EL (cell line): ENCODE measurements at regions not wholly inside any gene's neighbourhood (a gene's known extent, or its start where the extent isn't known, plus 50 kb on each side); places are given as distances from the start of the nearest gene placed in this dataset.
A peak's percentile ranks its signal among the peaks of the same experiment; 100 is the strongest.

Experiments used
- DNase-seq: peaks from one replicate; pipeline ENCODE4 v3.0.0-alpha.2; 2016

GRCh38 chr16:86306011-86306644 is 204.2 kb upstream of the FOXF1 start:
- no peak for DNase-seq

GRCh38 chr16:86306811-86307513 is 203.4 kb upstream of the FOXF1 start:
- DNase-seq: peak; percentile 57

GRCh38 chr16:86307514-86307903 is 202.8 kb upstream of the FOXF1 start:
- peak; percentile 36 for DNase-seq

- DNase-seq: no peak
Observed at GRCh38 chr16:86308514-86308913, 201.8 kb upstream of the FOXF1 start.

- no peak for DNase-seq
Observed at GRCh38 chr16:86313631-86314030, 196.7 kb upstream of the FOXF1 start.

- DNase-seq: no peak
Observed at GRCh38 chr16:86314402-86315025, 195.8 kb upstream of the FOXF1 start.

GRCh38 chr16:86316967-86317812 is 193.1 kb upstream of the FOXF1 start:
- no peak for DNase-seq

GRCh38 chr16:86317813-86318650 is 192.3 kb upstream of the FOXF1 start:
- no peak for DNase-seq

- no peak for DNase-seq
Observed at GRCh38 chr16:86319585-86320236, 190.6 kb upstream of the FOXF1 start.

GRCh38 chr16:86320237-86320595 is 190.1 kb upstream of the FOXF1 start:
- DNase-seq: no peak

GRCh38 chr16:86321491-86321890 is 188.8 kb upstream of the FOXF1 start:
- no peak for DNase-seq

- no peak for DNase-seq
Observed at GRCh38 chr16:86322283-86322682, 188.0 kb upstream of the FOXF1 start.

- no peak for DNase-seq
Observed at GRCh38 chr16:86322806-86323205, 187.5 kb upstream of the FOXF1 start.

GRCh38 chr16:86324320-86324719 is 186.0 kb upstream of the FOXF1 start:
- DNase-seq: no peak

GRCh38 chr16:86325360-86325759 is 185.0 kb upstream of the FOXF1 start:
- DNase-seq: no peak

GRCh38 chr16:86325895-86326294 is 184.4 kb upstream of the FOXF1 start:
- no peak for DNase-seq

- DNase-seq: no peak
Observed at GRCh38 chr16:86327321-86327720, 183.0 kb upstream of the FOXF1 start.

GRCh38 chr16:86330906-86331305 is 179.4 kb upstream of the FOXF1 start:
- DNase-seq: no peak

- DNase-seq: no peak
Observed at GRCh38 chr16:86334079-86334635, 176.2 kb upstream of the FOXF1 start.

- DNase-seq: no peak
Observed at GRCh38 chr16:86335266-86336172, 174.8 kb upstream of the FOXF1 start.

GRCh38 chr16:86337138-86337537 is 173.2 kb upstream of the FOXF1 start:
- DNase-seq: no peak
